Adrenal gland (tissue), 9 donors: ENCODE measurements at regions not wholly inside any gene's neighbourhood (a gene's known extent, or its start where the extent isn't known, plus 50 kb on each side); places are given as distances from the start of the nearest gene placed in this dataset.

ENCODE experiments used
- DNase-seq, 7 donors: peaks; one replicate each; pipeline ENCODE4 v3.0.0-alpha.2; 2019 to 2020
- H3K27ac ChIP-seq, 5 donors: fragments of 200-600 bp; sonication (generic) in 4 of 5; 1 replicate in 3 of 5; 2 replicates in 2 of 5; pipeline versions ENCODE4 v1.5.1 to v1.8.0; 2016 to 2020; ENCODE audit warnings: mild to moderate bottlenecking in 1 of 5
- H3K27me3 ChIP-seq: fragments of 200-600 bp; 2 replicates; pipeline ENCODE4 v1.8.0; 2021
- H3K36me3 ChIP-seq, 2 donors: fragments of 200-600 bp; replicated peaks in 1 of 2; 1 replicate in 1 of 2; 2 replicates in 1 of 2; pipeline versions ENCODE4 v1.5.1 to v1.8.0; 2018 to 2022
- H3K4me1 ChIP-seq, 2 donors: fragments of 200-600 bp; replicated peaks in 1 of 2; 1 replicate in 1 of 2; 2 replicates in 1 of 2; pipeline versions ENCODE4 v1.5.1 to v1.8.0; 2018 to 2021
- H3K4me3 ChIP-seq, 4 donors: fragments of 200-600 bp; sonication (generic) in 3 of 4; one replicate each; pipeline ENCODE4 v1.5.1; 2016 to 2018
- H3K9me3 ChIP-seq, 3 donors: fragments of 200-600 bp; sonication (generic) in 1 of 3; replicated peaks in 1 of 3; 1 replicate in 2 of 3; 2 replicates in 1 of 3; pipeline versions ENCODE4 v1.5.1 to v1.8.0; 2016 to 2021
- POLR2A ChIP-seq, 2 donors: fragments of 450-650 bp; IDR thresholded peaks; one replicate each; pipeline ENCODE4 v1.6.1; 2017; ENCODE audit warnings: antibody characterized with exemption in 2 of 2, mild to moderate bottlenecking in 2 of 2, moderate library complexity in 1 of 2
- WGBS, 4 donors: extraction: QIAGEN DNeasy Blood & Tissue Kit in 2 of 4; methylation state at CpG; one replicate each; pipeline versions ENCODE4 v1.1.5 to v1.1.7; 2013 to 2017; 5-methylcytosine and 5-hydroxymethylcytosine counted together
- intact Hi-C, 2 donors: fragments of 100-400 bp; cut with DNase I; formaldehyde crosslinking; loops; one replicate each; pipeline versions ENCODE4 v1.14.1 to v1.15.0; 2022 to 2023
- TF ChIP-seq, protein P1 (sequence below), 6 experiments: fragments of 450-650 bp in 4 of 6; fragments of 200-600 bp in 2 of 6; sonication (generic) in 1 of 6; IDR thresholded peaks; 1 replicate in 5 of 6; 2 replicates in 1 of 6; pipeline versions ENCODE4 v1.5.1 to v1.8.0; 2016 to 2021; ENCODE audit warnings: antibody characterized with exemption in 6 of 6, mild to moderate bottlenecking in 2 of 6, moderate library complexity in 1 of 6
- donor health status: healthy with polysubstance abuse.
- donor health status: Bipolar disorder and iron deficiency.
- donor health status: DM: yes; HTN: yes; CAD: no.
- donor health status: DM: no; HTN: no; CAD: no.
- donor health status: DM: no; HTN: no; CAD: no.

DNA sequence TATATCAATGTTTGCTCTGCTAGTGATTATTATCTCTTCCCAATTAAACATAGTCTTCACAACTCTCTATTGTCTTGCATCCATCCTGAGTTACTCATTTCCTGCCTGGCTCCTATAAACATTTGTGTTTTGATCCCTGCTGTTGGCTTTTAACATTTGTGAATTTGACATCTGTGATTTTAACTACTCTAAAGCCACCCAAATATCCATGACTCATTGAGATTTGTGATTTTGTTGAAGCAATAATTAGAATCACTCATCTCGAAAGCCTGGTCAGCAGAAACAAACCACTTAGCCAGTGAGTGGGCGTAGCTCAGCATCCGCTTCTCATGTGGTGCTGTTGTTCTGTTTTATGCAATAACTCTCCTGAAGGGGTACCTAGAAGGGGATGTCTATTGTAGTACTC is 174.3 kb upstream of the ZBTB20 start:
- no peaks in the 10 kb centered on the region for H3K9me3 ChIP-seq

DNA sequence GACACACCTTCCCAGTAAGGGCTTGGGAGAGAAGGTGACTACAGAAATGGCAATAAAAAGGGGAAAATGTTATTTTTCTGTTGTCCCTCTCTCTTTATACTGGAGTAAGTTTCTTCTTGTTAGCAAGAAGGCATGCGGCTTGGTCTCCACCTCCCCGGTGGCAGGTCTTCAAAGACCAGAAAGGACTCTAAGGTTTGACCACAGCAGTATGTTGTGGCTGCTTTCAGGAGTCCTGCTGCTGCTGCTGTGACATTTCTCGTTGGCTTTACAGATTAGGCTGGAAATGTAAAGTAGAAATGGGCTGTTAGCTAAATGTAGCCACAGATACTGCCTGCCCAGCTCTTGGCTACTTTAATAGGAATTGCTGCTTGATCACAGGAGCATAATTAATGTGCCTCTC is 175.8 kb upstream of the ZBTB20 start:
- no peaks in the 10 kb centered on the region for H3K27me3 ChIP-seq
- no peaks in the 10 kb centered on the region for H3K36me3 ChIP-seq
- no peaks in the 10 kb centered on the region for H3K4me1 ChIP-seq
- no peak overlapping the region for H3K27ac ChIP-seq
- WGBS, 4 donors: 72 to 83% (median 81%) methylated on average over 3 of the region's 3 CpGs
- no peak for TF ChIP-seq POLR2A (IDR thresholded peaks at IDR 0.05)
- TF ChIP-seq, protein P1, sequence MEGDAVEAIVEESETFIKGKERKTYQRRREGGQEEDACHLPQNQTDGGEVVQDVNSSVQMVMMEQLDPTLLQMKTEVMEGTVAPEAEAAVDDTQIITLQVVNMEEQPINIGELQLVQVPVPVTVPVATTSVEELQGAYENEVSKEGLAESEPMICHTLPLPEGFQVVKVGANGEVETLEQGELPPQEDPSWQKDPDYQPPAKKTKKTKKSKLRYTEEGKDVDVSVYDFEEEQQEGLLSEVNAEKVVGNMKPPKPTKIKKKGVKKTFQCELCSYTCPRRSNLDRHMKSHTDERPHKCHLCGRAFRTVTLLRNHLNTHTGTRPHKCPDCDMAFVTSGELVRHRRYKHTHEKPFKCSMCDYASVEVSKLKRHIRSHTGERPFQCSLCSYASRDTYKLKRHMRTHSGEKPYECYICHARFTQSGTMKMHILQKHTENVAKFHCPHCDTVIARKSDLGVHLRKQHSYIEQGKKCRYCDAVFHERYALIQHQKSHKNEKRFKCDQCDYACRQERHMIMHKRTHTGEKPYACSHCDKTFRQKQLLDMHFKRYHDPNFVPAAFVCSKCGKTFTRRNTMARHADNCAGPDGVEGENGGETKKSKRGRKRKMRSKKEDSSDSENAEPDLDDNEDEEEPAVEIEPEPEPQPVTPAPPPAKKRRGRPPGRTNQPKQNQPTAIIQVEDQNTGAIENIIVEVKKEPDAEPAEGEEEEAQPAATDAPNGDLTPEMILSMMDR (IDR thresholded peaks at IDR 0.05): no peak
- no peak overlapping the region for H3K4me3 ChIP-seq
- intact Hi-C loops: no loop called here
- DNase-seq: no peak
- no peaks in the 10 kb centered on the region for H3K9me3 ChIP-seq

More for the DNA sequence above, 174.3 kb upstream of the ZBTB20 start:
- H3K36me3 ChIP-seq: no peaks in the 10 kb centered on the region
- TF ChIP-seq, protein P1 (IDR thresholded peaks at IDR 0.05): no peak
- no peak for TF ChIP-seq POLR2A (IDR thresholded peaks at IDR 0.05)
- no peak overlapping the region for H3K27ac ChIP-seq
- no peaks in the 10 kb centered on the region for H3K27me3 ChIP-seq
- intact Hi-C loops: no loop called here
- DNase-seq: no peak
- 71 to 76% (median 75%) methylated on average over 3 of the region's 3 CpGs for WGBS, 4 donors
- no peak overlapping the region for H3K4me3 ChIP-seq
- H3K4me1 ChIP-seq: no peaks in the 10 kb centered on the region

DNA sequence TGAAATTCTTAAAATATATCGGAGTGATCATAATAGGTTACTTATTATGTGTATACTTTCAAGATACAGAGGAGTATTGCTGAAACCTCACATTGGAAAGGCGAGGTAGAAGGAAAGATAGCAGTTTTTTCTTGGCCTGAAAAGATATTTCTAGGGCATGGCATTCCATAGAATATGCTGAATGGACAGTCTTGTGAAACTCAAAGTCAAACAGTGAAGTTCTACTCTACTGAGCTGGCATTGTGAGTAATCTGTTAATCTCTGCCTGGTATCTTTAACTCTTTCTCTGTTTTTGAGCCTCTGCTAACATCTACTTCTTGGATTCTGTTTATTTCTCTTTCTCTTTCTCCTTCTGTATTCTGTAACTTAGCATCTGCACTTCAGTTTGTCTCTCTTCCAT is 176.3 kb upstream of the ZBTB20 start:
- Histone ChIP-seq H3K27me3 (no peaks in the 10 kb centered on the region), H3K4me1 (no peaks in the 10 kb centered on the region), H3K4me3 (no peak overlapping the region), H3K9me3 (no peaks in the 10 kb centered on the region), H3K36me3 (no peaks in the 10 kb centered on the region), H3K27ac (no peak overlapping the region)
- intact Hi-C loops: no loop called here
- TF ChIP-seq POLR2A (IDR thresholded peaks at IDR 0.05): no peak
- TF ChIP-seq, protein P1 (IDR thresholded peaks at IDR 0.05): no peak
- WGBS, 4 donors: 74 to 83% (median 80%) methylated on average over 2 of the region's 2 CpGs
- no peak for DNase-seq

DNA sequence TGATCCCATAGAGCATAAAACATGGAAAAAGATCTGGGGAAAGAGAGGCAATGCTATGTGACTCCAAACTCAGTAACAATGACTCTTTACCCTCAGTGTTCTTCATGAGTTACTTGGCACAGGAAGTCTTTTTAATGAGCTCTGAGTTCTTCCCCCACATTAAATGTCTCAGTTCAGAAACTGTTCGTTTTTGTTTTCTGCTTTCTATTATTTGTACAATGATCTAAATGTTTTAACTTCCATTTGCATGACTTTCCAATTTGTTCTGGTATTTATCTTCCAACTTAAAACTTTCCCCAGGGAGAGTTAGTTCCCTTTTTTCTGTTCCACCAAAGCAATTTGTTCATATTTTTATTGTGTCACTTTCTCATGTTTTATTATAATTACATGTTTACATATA is 177.0 kb upstream of the ZBTB20 start:
- no peak for TF ChIP-seq POLR2A (IDR thresholded peaks at IDR 0.05)
- TF ChIP-seq, protein P1 (IDR thresholded peaks at IDR 0.05): no peak
- WGBS, 4 donors: 25 to 46% (median 31%) methylated on average over 1 of the region's 1 CpG
- Histone ChIP-seq H3K4me3 (no peak overlapping the region), H3K27ac (no peak overlapping the region), H3K27me3 (no peaks in the 10 kb centered on the region), H3K4me1 (no peaks in the 10 kb centered on the region), H3K36me3 (no peaks in the 10 kb centered on the region), H3K9me3 (no peaks in the 10 kb centered on the region)
- intact Hi-C loops: no loop called here
- no peak for DNase-seq
